OCI-LY3 (cell line): ENCODE measurements at regions not wholly inside any gene's neighbourhood (a gene's known extent, or its start where the extent isn't known, plus 50 kb on each side); places are given as distances from the start of the nearest gene placed in this dataset.

Experiments
- H2AFZ ChIP-seq: fragments of 200-600, 300-600 bp; shearing (Covaris generic); 2 replicates; pipeline ENCODE4 v1.6.0; 2014; ENCODE audit warnings: antibody characterized with exemption, low read depth, low read length
- H3K27ac ChIP-seq: fragments of 200-600, 300-600 bp; sonication (generic); 2 replicates; pipeline ENCODE4 v1.5.1; 2014; ENCODE audit warnings: mild to moderate bottlenecking, low read length, moderate library complexity, mixed read lengths
- H3K27me3 ChIP-seq: fragments of 200-600, 300-600 bp; sonication (generic); 2 replicates; pipeline ENCODE4 v1.6.1; 2014; ENCODE audit warnings: low read depth, low read length, mixed read lengths
- H3K36me3 ChIP-seq: fragments of 200-600, 300-600 bp; sonication (generic); replicated peaks from 2 replicates; pipeline ENCODE3; 2014; ENCODE audit warnings: low read depth, low read length, mixed read lengths
- H3K4me1 ChIP-seq: fragments of 300-600, 200-600 bp; sonication (generic); 2 replicates; pipeline ENCODE4 v1.6.1; 2014; ENCODE audit warnings: low read length, mixed read lengths
- H3K4me2 ChIP-seq: fragments of 200-600, 300-600 bp; sonication (generic); 2 replicates; pipeline ENCODE4 v1.6.1; 2014; ENCODE audit warnings: low read length, mixed read lengths
- H3K4me3 ChIP-seq: fragments of 300-600, 200-600 bp; sonication (generic); 2 replicates; pipeline ENCODE4 v1.5.1; 2014; ENCODE audit warnings: antibody characterized with exemption, mild to moderate bottlenecking, low read length, moderate library complexity
- H3K79me2 ChIP-seq: fragments of 300-600, 200-600 bp; shearing (Covaris generic); 2 replicates; pipeline ENCODE4 v1.6.1; 2014; ENCODE audit warnings: mild to moderate bottlenecking, low read length, mixed read lengths
- H3K9ac ChIP-seq: fragments of 300-600, 200-600 bp; shearing (Covaris generic); 2 replicates; pipeline ENCODE4 v1.6.0; 2014; ENCODE audit warnings: mild to moderate bottlenecking, low read length, moderate library complexity
- H3K9me3 ChIP-seq: fragments of 200-600, 300-600 bp; shearing (Covaris generic); 2 replicates; pipeline ENCODE4 v1.6.1; 2014; ENCODE audit warnings: low read length, mixed read lengths; ENCODE audit not compliant: insufficient read depth
- H4K20me1 ChIP-seq: fragments of 200-600, 300-600 bp; sonication (generic); 2 replicates; pipeline ENCODE4 v1.6.1; 2016; ENCODE audit warnings: low read length, mixed read lengths; ENCODE audit not compliant: insufficient read depth
- EZH2phosphoT487 ChIP-seq: fragments of 200-600 bp; shearing (Covaris generic); IDR thresholded peaks from 2 replicates; pipeline ENCODE4 v1.6.1; 2018; ENCODE audit warnings: antibody characterized with exemption, mixed run types, low read depth
- TF ChIP-seq, protein P1 (sequence below): fragments of 200-600, 300-600 bp; sonication (generic); IDR thresholded peaks from 2 replicates; pipeline ENCODE4 v1.5.1; 2014; ENCODE audit warnings: antibody characterized with exemption, low read length, low read depth

GRCh38 chr10:30210296-30210695 lies 138.8 kb downstream of the MTPAP start:
- H3K79me2 ChIP-seq = no peaks in the 10 kb centered on the region
- H3K27me3 ChIP-seq = no peaks in the 10 kb centered on the region
- H3K27ac ChIP-seq = no peak overlapping the region
- no peaks in the 10 kb centered on the region for H3K4me1 ChIP-seq
- H3K9ac ChIP-seq = no peak overlapping the region
- no peaks in the 10 kb centered on the region for H3K36me3 ChIP-seq
- H2AFZ ChIP-seq = no peak overlapping the region
- TF ChIP-seq, protein P1, sequence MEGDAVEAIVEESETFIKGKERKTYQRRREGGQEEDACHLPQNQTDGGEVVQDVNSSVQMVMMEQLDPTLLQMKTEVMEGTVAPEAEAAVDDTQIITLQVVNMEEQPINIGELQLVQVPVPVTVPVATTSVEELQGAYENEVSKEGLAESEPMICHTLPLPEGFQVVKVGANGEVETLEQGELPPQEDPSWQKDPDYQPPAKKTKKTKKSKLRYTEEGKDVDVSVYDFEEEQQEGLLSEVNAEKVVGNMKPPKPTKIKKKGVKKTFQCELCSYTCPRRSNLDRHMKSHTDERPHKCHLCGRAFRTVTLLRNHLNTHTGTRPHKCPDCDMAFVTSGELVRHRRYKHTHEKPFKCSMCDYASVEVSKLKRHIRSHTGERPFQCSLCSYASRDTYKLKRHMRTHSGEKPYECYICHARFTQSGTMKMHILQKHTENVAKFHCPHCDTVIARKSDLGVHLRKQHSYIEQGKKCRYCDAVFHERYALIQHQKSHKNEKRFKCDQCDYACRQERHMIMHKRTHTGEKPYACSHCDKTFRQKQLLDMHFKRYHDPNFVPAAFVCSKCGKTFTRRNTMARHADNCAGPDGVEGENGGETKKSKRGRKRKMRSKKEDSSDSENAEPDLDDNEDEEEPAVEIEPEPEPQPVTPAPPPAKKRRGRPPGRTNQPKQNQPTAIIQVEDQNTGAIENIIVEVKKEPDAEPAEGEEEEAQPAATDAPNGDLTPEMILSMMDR = no peak
- no peak for TF ChIP-seq EZH2phosphoT487
- no peaks in the 10 kb centered on the region for H3K9me3 ChIP-seq
- H3K4me3 ChIP-seq = no peak overlapping the region
- no peaks in the 10 kb centered on the region for H4K20me1 ChIP-seq
- H3K4me2 ChIP-seq = no peak overlapping the region

- H3K36me3 ChIP-seq = no peaks in the 10 kb centered on the region
- H3K27me3 ChIP-seq = no peaks in the 10 kb centered on the region
- H2AFZ ChIP-seq = no peak overlapping the region
- H3K9ac ChIP-seq = no peak overlapping the region
- H4K20me1 ChIP-seq = no peaks in the 10 kb centered on the region
- no peaks in the 10 kb centered on the region for H3K4me1 ChIP-seq
- no peak overlapping the region for H3K27ac ChIP-seq
- no peak for TF ChIP-seq EZH2phosphoT487
- TF ChIP-seq, protein P1 = no peak
- H3K4me2 ChIP-seq = no peak overlapping the region
- H3K79me2 ChIP-seq = no peaks in the 10 kb centered on the region
- H3K4me3 ChIP-seq = no peak overlapping the region
- H3K9me3 ChIP-seq = no peaks in the 10 kb centered on the region
Observed at GRCh38 chr10:30208330-30208729, 140.7 kb downstream of the MTPAP start.

DNA sequence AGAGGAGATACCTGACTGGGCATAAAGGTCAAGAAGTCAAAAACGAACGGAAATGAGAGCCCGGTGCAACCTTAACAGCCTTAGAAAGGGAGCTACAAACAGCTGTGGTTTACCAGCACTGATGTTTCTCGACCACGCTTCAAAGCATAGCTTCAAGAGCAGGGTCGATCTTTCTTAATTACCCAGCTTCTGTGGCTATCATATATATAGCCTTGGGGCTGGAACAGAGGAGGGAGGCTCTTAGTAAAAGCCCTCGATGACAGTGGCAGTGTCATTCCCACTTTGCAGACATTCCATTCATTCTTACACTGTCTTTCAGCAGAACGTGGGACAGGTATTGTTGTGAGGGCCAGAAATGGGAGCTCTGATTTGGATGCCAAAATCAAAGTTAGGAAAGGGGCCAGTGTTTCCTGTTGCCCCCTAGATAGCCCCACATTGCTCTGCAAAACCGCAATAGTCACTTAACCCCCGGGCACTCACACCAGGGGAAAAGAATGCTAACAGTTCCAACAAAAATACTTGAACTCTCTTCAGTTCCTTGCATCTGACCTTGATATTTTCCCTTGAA lies 141.5 kb downstream of the MTPAP start:
- H3K27me3 ChIP-seq = no peaks in the 10 kb centered on the region
- no peak overlapping the region for H2AFZ ChIP-seq
- H3K27ac ChIP-seq = no peak overlapping the region
- H3K9ac ChIP-seq = no peak overlapping the region
- TF ChIP-seq, protein P1 = no peak
- no peak for TF ChIP-seq EZH2phosphoT487
- no peaks in the 10 kb centered on the region for H3K79me2 ChIP-seq
- H3K4me3 ChIP-seq = no peak overlapping the region
- no peaks in the 10 kb centered on the region for H3K9me3 ChIP-seq
- no peak overlapping the region for H3K4me2 ChIP-seq
- H4K20me1 ChIP-seq = no peaks in the 10 kb centered on the region
- no peaks in the 10 kb centered on the region for H3K4me1 ChIP-seq
- H3K36me3 ChIP-seq = no peaks in the 10 kb centered on the region

GRCh38 chr10:30200017-30200415 lies 140.6 kb upstream of the JCAD start:
- TF ChIP-seq EZH2phosphoT487 = no peak
- TF ChIP-seq, protein P1 = no peak
- no peak overlapping the region for H3K4me3 ChIP-seq
- no peak overlapping the region for H2AFZ ChIP-seq
- no peaks in the 10 kb centered on the region for H3K79me2 ChIP-seq
- H3K9ac ChIP-seq = no peak overlapping the region
- H3K4me1 ChIP-seq = no peaks in the 10 kb centered on the region
- no peaks in the 10 kb centered on the region for H4K20me1 ChIP-seq
- no peaks in the 10 kb centered on the region for H3K36me3 ChIP-seq
- H3K27me3 ChIP-seq = no peaks in the 10 kb centered on the region
- H3K9me3 ChIP-seq = no peaks in the 10 kb centered on the region
- no peak overlapping the region for H3K27ac ChIP-seq
- no peak overlapping the region for H3K4me2 ChIP-seq
